Endothelial cell (in vitro differentiated cells): ENCODE measurements at regions not wholly inside any gene's neighbourhood (a gene's known extent, or its start where the extent isn't known, plus 50 kb on each side); places are given as distances from the start of the nearest gene placed in this dataset.
"Not testable (repeated sequence)": the region's sequence is repeated elsewhere in the genome, so short reads cannot be mapped to it uniquely, and the experiment has no call there.

Experiments
- DNase-seq: peaks from one replicate; pipeline ENCODE4 v3.0.0; 2021; ENCODE audit warnings: low spot score
- H3K27ac Mint-ChIP-seq: one replicate; pipeline ENCODE4 v1.8.0; 2021; ENCODE audit warnings: mixed read lengths, inconsistent platforms; ENCODE audit not compliant: unreplicated experiment
- H3K27me3 Mint-ChIP-seq: one replicate; pipeline ENCODE4 v1.8.0; 2021; ENCODE audit warnings: mild to moderate bottlenecking, moderate library complexity, mixed read lengths, inconsistent platforms; ENCODE audit not compliant: unreplicated experiment
- H3K36me3 Mint-ChIP-seq: one replicate; pipeline ENCODE4 v1.8.0; 2021; ENCODE audit warnings: mild to moderate bottlenecking, low read depth, mixed read lengths, inconsistent platforms; ENCODE audit not compliant: unreplicated experiment
- H3K4me1 Mint-ChIP-seq: one replicate; pipeline ENCODE4 v1.8.0; 2021; ENCODE audit warnings: mild to moderate bottlenecking, mixed read lengths, inconsistent platforms; ENCODE audit not compliant: unreplicated experiment
- H3K4me3 Mint-ChIP-seq: one replicate; pipeline ENCODE4 v1.8.0; 2021; ENCODE audit warnings: mild to moderate bottlenecking, mixed read lengths, inconsistent platforms; ENCODE audit not compliant: unreplicated experiment
- H3K9me3 Mint-ChIP-seq: one replicate; pipeline ENCODE4 v1.8.0; 2021; ENCODE audit warnings: mixed read lengths, inconsistent platforms; ENCODE audit not compliant: unreplicated experiment
- TF ChIP-seq, protein P1 (sequence below): fragments of 200-600 bp; sonication (generic); IDR thresholded peaks from one replicate; pipeline ENCODE4 v1.5.0; 2021; ENCODE audit warnings: antibody characterized with exemption; ENCODE audit not compliant: unreplicated experiment

DNA sequence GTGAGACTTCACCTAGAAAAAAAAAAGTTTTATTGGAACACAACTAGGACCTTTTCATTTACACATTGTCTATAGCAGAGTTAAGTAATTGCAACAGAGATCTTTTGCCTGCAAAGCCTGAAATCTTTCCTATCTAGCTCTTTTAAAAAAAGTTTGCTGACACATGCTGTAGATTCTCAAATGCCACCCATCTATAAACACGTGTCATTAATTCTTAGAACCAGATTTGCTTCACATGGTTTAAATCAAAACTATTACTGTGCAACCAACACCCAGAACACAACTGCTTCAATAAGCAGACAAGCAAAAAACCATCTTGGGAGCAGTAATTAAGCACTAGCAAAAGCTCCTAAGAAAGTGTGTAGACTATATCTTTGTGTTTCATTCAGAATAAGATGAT, 55.0 kb downstream of the OXSM start:
- Mint-ChIP-seq H3K27me3 (no peaks in the 10 kb centered on the region), H3K27ac (no peak overlapping the region), H3K4me1 (no peaks in the 10 kb centered on the region), H3K9me3 (no peaks in the 10 kb centered on the region), H3K36me3 (no peaks in the 10 kb centered on the region), H3K4me3 (no peak overlapping the region)
- TF ChIP-seq, protein P1, sequence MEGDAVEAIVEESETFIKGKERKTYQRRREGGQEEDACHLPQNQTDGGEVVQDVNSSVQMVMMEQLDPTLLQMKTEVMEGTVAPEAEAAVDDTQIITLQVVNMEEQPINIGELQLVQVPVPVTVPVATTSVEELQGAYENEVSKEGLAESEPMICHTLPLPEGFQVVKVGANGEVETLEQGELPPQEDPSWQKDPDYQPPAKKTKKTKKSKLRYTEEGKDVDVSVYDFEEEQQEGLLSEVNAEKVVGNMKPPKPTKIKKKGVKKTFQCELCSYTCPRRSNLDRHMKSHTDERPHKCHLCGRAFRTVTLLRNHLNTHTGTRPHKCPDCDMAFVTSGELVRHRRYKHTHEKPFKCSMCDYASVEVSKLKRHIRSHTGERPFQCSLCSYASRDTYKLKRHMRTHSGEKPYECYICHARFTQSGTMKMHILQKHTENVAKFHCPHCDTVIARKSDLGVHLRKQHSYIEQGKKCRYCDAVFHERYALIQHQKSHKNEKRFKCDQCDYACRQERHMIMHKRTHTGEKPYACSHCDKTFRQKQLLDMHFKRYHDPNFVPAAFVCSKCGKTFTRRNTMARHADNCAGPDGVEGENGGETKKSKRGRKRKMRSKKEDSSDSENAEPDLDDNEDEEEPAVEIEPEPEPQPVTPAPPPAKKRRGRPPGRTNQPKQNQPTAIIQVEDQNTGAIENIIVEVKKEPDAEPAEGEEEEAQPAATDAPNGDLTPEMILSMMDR: no peak
- no peak for DNase-seq

DNA sequence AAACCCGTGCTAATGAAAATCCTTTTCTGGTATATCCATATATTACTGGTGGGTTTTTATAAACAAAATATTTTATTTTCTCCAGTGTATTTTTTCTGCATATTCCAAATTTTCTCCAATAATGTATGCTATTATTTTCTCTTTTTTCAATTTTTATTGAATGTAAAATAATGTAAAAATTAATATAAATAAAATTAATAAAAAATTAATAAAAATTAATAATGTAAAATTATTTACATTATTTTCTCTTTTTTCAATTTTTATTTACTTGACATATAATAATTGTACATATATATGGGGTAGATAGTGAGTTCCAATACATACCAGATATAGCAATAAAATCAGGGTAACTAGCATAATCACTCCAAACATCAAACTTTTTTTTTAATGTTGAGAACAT, 56.4 kb downstream of the OXSM start:
- no peak overlapping the region for H3K27ac Mint-ChIP-seq
- DNase-seq: no peak
- H3K9me3 Mint-ChIP-seq: no peaks in the 10 kb centered on the region
- TF ChIP-seq, protein P1: no peak
- H3K4me1 Mint-ChIP-seq: no peaks in the 10 kb centered on the region
- H3K36me3 Mint-ChIP-seq: no peaks in the 10 kb centered on the region
- no peaks in the 10 kb centered on the region for H3K27me3 Mint-ChIP-seq
- H3K4me3 Mint-ChIP-seq: no peak overlapping the region

DNA sequence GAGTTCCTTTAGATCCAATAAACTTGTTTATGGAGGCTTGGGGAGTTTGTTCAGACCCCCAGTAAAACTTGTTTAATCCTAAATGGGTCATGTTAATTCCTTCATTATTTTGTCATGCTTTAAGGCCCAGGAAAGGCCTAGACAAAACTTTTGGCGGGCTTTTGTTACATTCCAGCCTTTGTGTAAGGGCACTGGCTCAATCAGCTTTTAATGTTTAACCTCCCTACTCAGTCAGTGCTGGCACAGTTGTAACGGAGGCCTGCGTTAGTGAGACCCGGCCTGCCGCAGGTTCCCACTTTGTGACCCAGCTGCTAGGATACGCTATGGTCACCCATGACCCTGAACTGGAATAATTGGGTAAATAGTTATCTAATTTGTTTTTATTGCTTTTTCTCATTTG, 59.2 kb downstream of the OXSM start:
- DNase-seq: no peak
- TF ChIP-seq, protein P1: no peak
- H3K4me1 Mint-ChIP-seq: no peaks in the 10 kb centered on the region
- no peaks in the 10 kb centered on the region for H3K36me3 Mint-ChIP-seq
- H3K27me3 Mint-ChIP-seq: no peaks in the 10 kb centered on the region
- H3K4me3 Mint-ChIP-seq: no peak overlapping the region
- no peaks in the 10 kb centered on the region for H3K9me3 Mint-ChIP-seq
- H3K27ac Mint-ChIP-seq: no peak overlapping the region

DNA sequence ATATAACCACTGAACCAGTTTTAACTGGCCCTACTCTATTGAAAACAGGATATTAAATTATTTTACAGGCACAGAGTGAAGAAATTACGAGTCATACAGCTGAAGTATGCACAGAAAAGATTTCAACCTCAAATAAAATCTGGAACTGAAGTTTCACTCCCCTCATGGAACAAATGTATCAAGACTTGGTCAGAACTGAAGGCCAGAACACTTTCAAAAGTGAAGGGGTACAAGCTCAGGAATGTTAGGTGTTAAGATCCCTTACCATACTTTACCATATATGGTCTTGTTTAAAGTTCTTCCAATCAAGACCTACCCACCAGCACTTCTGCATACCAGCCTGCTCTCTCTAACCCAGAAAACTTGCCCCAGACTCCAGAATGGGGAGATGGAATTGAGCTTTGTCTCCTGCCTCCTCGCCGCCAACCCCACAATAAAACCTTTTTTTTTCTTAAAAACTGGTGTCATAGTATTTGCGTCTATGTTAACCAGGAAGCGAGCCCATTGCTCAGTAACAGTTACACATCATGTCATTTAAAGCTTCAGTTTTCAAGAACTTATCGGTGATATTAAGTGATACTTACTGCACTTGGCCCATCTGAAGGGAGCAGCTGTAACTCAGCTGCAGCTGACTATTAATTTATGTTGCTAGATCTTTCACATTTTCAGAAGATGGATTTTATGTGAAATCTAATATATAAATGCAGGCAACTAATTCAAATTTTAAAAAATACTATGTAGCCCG, 59.9 kb downstream of the OXSM start:
- DNase-seq: no peak
- Mint-ChIP-seq H3K36me3 (no peaks in the 10 kb centered on the region), H3K27ac (no peak overlapping the region), H3K4me1 (no peaks in the 10 kb centered on the region), H3K9me3 (no peaks in the 10 kb centered on the region), H3K27me3 (no peaks in the 10 kb centered on the region), H3K4me3 (no peak overlapping the region)
- TF ChIP-seq, protein P1: no peak

DNA sequence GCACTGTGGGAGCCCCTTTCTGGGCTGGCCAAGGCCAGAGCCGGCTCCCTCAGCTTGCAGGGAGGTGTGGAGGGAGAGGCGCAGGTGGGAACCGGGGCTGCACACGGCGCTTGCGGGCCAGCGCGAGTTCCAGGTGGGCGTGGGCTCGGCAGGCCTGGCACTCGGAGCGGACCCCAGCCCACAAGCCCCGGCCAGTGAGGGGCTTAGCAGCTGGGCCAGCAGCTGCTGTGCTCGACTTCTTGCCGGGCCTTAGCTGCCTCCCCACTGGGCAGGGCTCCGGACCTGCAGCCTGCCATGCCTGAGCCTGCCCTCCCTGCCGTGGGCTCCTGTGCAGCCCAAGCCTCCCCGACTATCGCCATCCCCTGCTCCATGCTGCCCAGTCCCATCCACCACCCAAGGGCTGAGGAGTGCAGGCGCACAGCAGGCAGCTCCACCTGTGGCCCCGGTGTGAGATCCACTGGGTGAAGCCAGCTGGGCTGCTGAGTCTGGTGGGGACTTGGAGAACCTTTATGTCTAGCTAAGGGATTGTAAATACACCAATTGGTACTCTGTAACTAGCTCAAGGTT, 61.9 kb downstream of the OXSM start:
- not testable (repeated sequence) for H3K27me3 Mint-ChIP-seq, H3K9me3 Mint-ChIP-seq, H3K36me3 Mint-ChIP-seq, H3K4me3 Mint-ChIP-seq, DNase-seq, H3K27ac Mint-ChIP-seq, H3K4me1 Mint-ChIP-seq
